Astrocyte (in vitro differentiated cells and primary cell): ENCODE measurements at regions not wholly inside any gene's neighbourhood (a gene's known extent, or its start where the extent isn't known, plus 50 kb on each side); places are given as distances from the start of the nearest gene placed in this dataset.

Experiments
- EZH2 ChIP-seq: IDR thresholded peaks from 2 replicates; pipeline ENCODE4 v1.6.1; 2012; ENCODE audit warnings: mild to moderate bottlenecking, low read length, inconsistent platforms; ENCODE audit not compliant: insufficient read depth
- TF ChIP-seq, protein P1 (sequence below): IDR thresholded peaks from 2 replicates; pipeline ENCODE4 v1.5.1; 2011; ENCODE audit warnings: low read depth, mild to moderate bottlenecking, inconsistent platforms, low read length, moderate library complexity; ENCODE audit not compliant: insufficient read depth

DNA sequence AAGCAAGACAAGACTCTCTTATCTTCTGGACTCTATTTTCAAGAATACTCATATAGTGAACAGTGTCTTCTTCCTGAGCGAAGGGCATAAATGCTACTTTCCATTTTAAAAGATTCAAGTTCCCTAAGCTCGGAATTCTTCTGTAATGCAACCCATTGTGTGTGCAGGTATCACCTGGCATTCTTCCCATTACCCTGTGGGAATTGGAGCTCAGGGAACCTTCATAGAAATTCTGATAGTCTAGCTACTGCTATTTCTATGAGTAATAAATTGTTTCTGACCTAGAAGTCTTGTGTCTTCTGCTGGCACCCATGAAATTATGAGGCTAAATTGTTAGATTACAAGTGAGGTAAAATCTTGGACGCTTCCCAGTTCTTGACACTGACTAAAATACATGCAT, 324.1 kb upstream of the DIPK2B start:
- TF ChIP-seq, protein P1, sequence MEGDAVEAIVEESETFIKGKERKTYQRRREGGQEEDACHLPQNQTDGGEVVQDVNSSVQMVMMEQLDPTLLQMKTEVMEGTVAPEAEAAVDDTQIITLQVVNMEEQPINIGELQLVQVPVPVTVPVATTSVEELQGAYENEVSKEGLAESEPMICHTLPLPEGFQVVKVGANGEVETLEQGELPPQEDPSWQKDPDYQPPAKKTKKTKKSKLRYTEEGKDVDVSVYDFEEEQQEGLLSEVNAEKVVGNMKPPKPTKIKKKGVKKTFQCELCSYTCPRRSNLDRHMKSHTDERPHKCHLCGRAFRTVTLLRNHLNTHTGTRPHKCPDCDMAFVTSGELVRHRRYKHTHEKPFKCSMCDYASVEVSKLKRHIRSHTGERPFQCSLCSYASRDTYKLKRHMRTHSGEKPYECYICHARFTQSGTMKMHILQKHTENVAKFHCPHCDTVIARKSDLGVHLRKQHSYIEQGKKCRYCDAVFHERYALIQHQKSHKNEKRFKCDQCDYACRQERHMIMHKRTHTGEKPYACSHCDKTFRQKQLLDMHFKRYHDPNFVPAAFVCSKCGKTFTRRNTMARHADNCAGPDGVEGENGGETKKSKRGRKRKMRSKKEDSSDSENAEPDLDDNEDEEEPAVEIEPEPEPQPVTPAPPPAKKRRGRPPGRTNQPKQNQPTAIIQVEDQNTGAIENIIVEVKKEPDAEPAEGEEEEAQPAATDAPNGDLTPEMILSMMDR: no peak
- no peak for TF ChIP-seq EZH2
